CD4-positive, CD25-positive, alpha-beta regulatory T cell (primary cell): ENCODE measurements at regions not wholly inside any gene's neighbourhood (a gene's known extent, or its start where the extent isn't known, plus 50 kb on each side); places are given as distances from the start of the nearest gene placed in this dataset.

ENCODE experiments used
- ATAC-seq, 2 donors: fragments of 150-1000 bp; cut with Tn5 transposase; one replicate each; pipeline ENCODE4 v1.10.0; 2021; ENCODE audit warnings: low read depth in 2 of 2, moderate number of reproducible peaks in 2 of 2, moderate library complexity in 1 of 2
- DNase-seq, 3 donors: peaks; one replicate each; pipeline versions ENCODE4 v3.0.0 to v3.0.0-alpha.2; 2012 to 2022; ENCODE audit warnings: mixed read lengths in 1 of 3
- H3K27ac ChIP-seq: one replicate; pipeline ENCODE4 v1.7.0; 2013; ENCODE audit warnings: mild to moderate bottlenecking, low read length; ENCODE audit not compliant: insufficient read depth, poor library complexity, severe bottlenecking
- H3K27me3 ChIP-seq: one replicate; pipeline ENCODE4 v1.7.0; 2013; ENCODE audit warnings: low read length; ENCODE audit not compliant: control insufficient read depth, insufficient read depth
- H3K36me3 ChIP-seq: one replicate; pipeline ENCODE4 v1.7.0; 2013; ENCODE audit warnings: mild to moderate bottlenecking, low read length, moderate library complexity; ENCODE audit not compliant: control insufficient read depth, insufficient read depth
- H3K4me1 ChIP-seq: 2 replicates; pipeline ENCODE4 v1.7.0; 2013; ENCODE audit warnings: mild to moderate bottlenecking, low read length; ENCODE audit not compliant: insufficient read depth, control insufficient read depth, poor library complexity, severe bottlenecking
- H3K4me3 ChIP-seq: one replicate; pipeline ENCODE4 v1.7.0; 2013; ENCODE audit warnings: low read depth, mild to moderate bottlenecking, low read length, moderate library complexity
- H3K9me3 ChIP-seq, 2 experiments: 1 replicate in 1 of 2; 2 replicates in 1 of 2; pipeline ENCODE4 v1.7.0; 2013; ENCODE audit warnings: low read length in 2 of 2, mild to moderate bottlenecking in 1 of 2, moderate library complexity in 1 of 2; ENCODE audit not compliant: control insufficient read depth in 2 of 2
- H3K27ac Mint-ChIP-seq, 3 donors: one replicate each; pipeline ENCODE4 v1.8.0; 2020 to 2022; ENCODE audit warnings: mild to moderate bottlenecking in 3 of 3, mixed read lengths in 3 of 3, moderate library complexity in 2 of 3
- H3K27me3 Mint-ChIP-seq: one replicate; pipeline ENCODE4 v1.8.0; 2022; ENCODE audit warnings: mild to moderate bottlenecking, mixed read lengths
- H3K36me3 Mint-ChIP-seq: one replicate; pipeline ENCODE4 v1.8.0; 2020; ENCODE audit warnings: mixed read lengths
- H3K4me1 Mint-ChIP-seq, 4 donors: one replicate each; pipeline ENCODE4 v1.8.0; 2020 to 2022; ENCODE audit warnings: mixed read lengths in 4 of 4, mild to moderate bottlenecking in 1 of 4
- H3K4me3 Mint-ChIP-seq, 4 donors: one replicate each; pipeline ENCODE4 v1.8.0; 2020 to 2022; ENCODE audit warnings: mild to moderate bottlenecking in 4 of 4, mixed read lengths in 4 of 4, moderate library complexity in 3 of 4
- H3K9me3 Mint-ChIP-seq, 7 donors: one replicate each; pipeline ENCODE4 v1.8.0; 2020 to 2022; ENCODE audit warnings: mixed read lengths in 7 of 7, mild to moderate bottlenecking in 3 of 7, moderate library complexity in 2 of 7

- peaks cover 0 to 6% (median 3%) of the 10 kb centered on the region in 7 donors for H3K9me3 Mint-ChIP-seq
- DNase-seq, result no peak
- H3K27ac ChIP-seq, result no peak overlapping the region
- peaks cover 12% of the 10 kb centered on the region for H3K4me1 ChIP-seq
- no peak overlapping the region for H3K27ac Mint-ChIP-seq
- peaks cover 6% of the 10 kb centered on the region for H3K27me3 Mint-ChIP-seq
- no peaks in the 10 kb centered on the region for H3K36me3 ChIP-seq
- no peak overlapping the region for H3K4me3 Mint-ChIP-seq
- H3K36me3 Mint-ChIP-seq, result no peaks in the 10 kb centered on the region
- H3K9me3 ChIP-seq, result no peaks in the 10 kb centered on the region
- H3K4me1 Mint-ChIP-seq, result peaks cover 17 to 32% (median 20%) of the 10 kb centered on the region in 4 donors
- no peak overlapping the region for H3K4me3 ChIP-seq
- ATAC-seq, result no peak
- H3K27me3 ChIP-seq, result no peaks in the 10 kb centered on the region
These were observed 130.5 kb downstream of the KLF13 start for GRCh38 chr15:31457161-31457560.

- no peak for ATAC-seq
- Mint-ChIP-seq H3K36me3 (no peaks in the 10 kb centered on the region), H3K9me3 (peaks cover 0 to 6% (median 3%) of the 10 kb centered on the region in 7 donors), H3K27ac (peak overlapping the region in 1 of 3 donors; percentile 67), H3K27me3 (peaks cover 10% of the 10 kb centered on the region), H3K4me1 (peaks cover 17 to 32% (median 20%) of the 10 kb centered on the region in 4 donors), H3K4me3 (no peak overlapping the region)
- no peak overlapping the region for H3K4me3 ChIP-seq
- H3K36me3 ChIP-seq, result no peaks in the 10 kb centered on the region
- no peaks in the 10 kb centered on the region for H3K9me3 ChIP-seq
- H3K4me1 ChIP-seq, result peaks cover 12% of the 10 kb centered on the region
- DNase-seq, result no peak
- no peaks in the 10 kb centered on the region for H3K27me3 ChIP-seq
- H3K27ac ChIP-seq, result no peak overlapping the region
These were observed 131.2 kb downstream of the KLF13 start for GRCh38 chr15:31457631-31458526.

GRCh38 chr15:31458596-31459399 lies 132.2 kb downstream of the KLF13 start:
- Mint-ChIP-seq H3K4me1 (peaks cover 17 to 32% (median 20%) of the 10 kb centered on the region in 4 donors), H3K9me3 (peaks cover 0 to 6% (median 3%) of the 10 kb centered on the region in 7 donors)
- ATAC-seq, result peak in 1 of 2 donors; percentile 63

GRCh38 chr15:31459400-31459748 lies 132.7 kb downstream of the KLF13 start:
- H3K27me3 ChIP-seq, result no peaks in the 10 kb centered on the region
- peak overlapping the region in 2 of 3 donors; percentile 53 to 70 for H3K27ac Mint-ChIP-seq
- H3K27ac ChIP-seq, result no peak overlapping the region
- H3K9me3 Mint-ChIP-seq, result peaks cover 0 to 6% (median 3%) of the 10 kb centered on the region in 7 donors
- peaks cover 4% of the 10 kb centered on the region for H3K27me3 Mint-ChIP-seq
- no peaks in the 10 kb centered on the region for H3K36me3 Mint-ChIP-seq
- H3K9me3 ChIP-seq, result no peaks in the 10 kb centered on the region
- H3K4me3 Mint-ChIP-seq, result peak overlapping the region in 1 of 4 donors; percentile 1
- H3K36me3 ChIP-seq, result no peaks in the 10 kb centered on the region
- DNase-seq (no peak), ATAC-seq (no peak)
- peaks cover 12% of the 10 kb centered on the region for H3K4me1 ChIP-seq
- peak overlapping the region; percentile 21 for H3K4me3 ChIP-seq
- peaks cover 17 to 32% (median 20%) of the 10 kb centered on the region in 4 donors for H3K4me1 Mint-ChIP-seq

More at GRCh38 chr15:31458596-31459399, 132.2 kb downstream of the KLF13 start:
- no peaks in the 10 kb centered on the region for H3K27me3 ChIP-seq
- DNase-seq, result peak in 1 of 3 donors; percentile 48
- Mint-ChIP-seq H3K27ac (peak overlapping the region; percentile 13 to 70 (median 53)), H3K4me3 (peak overlapping the region in 3 of 4 donors; percentile 1 to 59 (median 18)), H3K36me3 (no peaks in the 10 kb centered on the region), H3K27me3 (peaks cover 4% of the 10 kb centered on the region)
- H3K4me3 ChIP-seq, result peak overlapping the region; percentile 21
- no peak overlapping the region for H3K27ac ChIP-seq
- peaks cover 12% of the 10 kb centered on the region for H3K4me1 ChIP-seq
- H3K36me3 ChIP-seq, result no peaks in the 10 kb centered on the region
- H3K9me3 ChIP-seq, result no peaks in the 10 kb centered on the region

- H3K27me3 ChIP-seq, result no peaks in the 10 kb centered on the region
- DNase-seq (no peak), ATAC-seq (no peak)
- no peaks in the 10 kb centered on the region for H3K9me3 ChIP-seq
- H3K36me3 Mint-ChIP-seq, result no peaks in the 10 kb centered on the region
- peaks cover 4% of the 10 kb centered on the region for H3K27me3 Mint-ChIP-seq
- H3K4me1 Mint-ChIP-seq, result peaks cover 7 to 25% (median 14%) of the 10 kb centered on the region in 4 donors
- no peak overlapping the region for H3K27ac Mint-ChIP-seq
- no peak overlapping the region for H3K4me3 ChIP-seq
- H3K4me1 ChIP-seq, result peaks cover 12% of the 10 kb centered on the region
- H3K4me3 Mint-ChIP-seq, result no peak overlapping the region
- no peaks in the 10 kb centered on the region for H3K9me3 Mint-ChIP-seq
- no peak overlapping the region for H3K27ac ChIP-seq
- no peaks in the 10 kb centered on the region for H3K36me3 ChIP-seq
These were observed 134.7 kb downstream of the KLF13 start for GRCh38 chr15:31461375-31461774.

GRCh38 chr15:31461911-31462480 lies 135.4 kb downstream of the KLF13 start:
- H3K27me3 Mint-ChIP-seq, result peaks cover 4% of the 10 kb centered on the region
- H3K4me1 Mint-ChIP-seq, result peaks cover 7 to 24% (median 14%) of the 10 kb centered on the region in 4 donors
- DNase-seq (no peak), ATAC-seq (no peak)
- H3K9me3 ChIP-seq, result no peaks in the 10 kb centered on the region
- no peaks in the 10 kb centered on the region for H3K9me3 Mint-ChIP-seq
- H3K4me3 ChIP-seq, result no peak overlapping the region
- H3K27ac ChIP-seq, result no peak overlapping the region
- H3K27ac Mint-ChIP-seq, result no peak overlapping the region
- no peak overlapping the region for H3K4me3 Mint-ChIP-seq
- peaks cover 12% of the 10 kb centered on the region for H3K4me1 ChIP-seq
- no peaks in the 10 kb centered on the region for H3K27me3 ChIP-seq
- H3K36me3 Mint-ChIP-seq, result no peaks in the 10 kb centered on the region
- H3K36me3 ChIP-seq, result no peaks in the 10 kb centered on the region

GRCh38 chr15:31463521-31464102 lies 137.0 kb downstream of the KLF13 start:
- Mint-ChIP-seq H3K4me1 (peaks cover 7 to 19% (median 12%) of the 10 kb centered on the region in 4 donors), H3K27ac (no peak overlapping the region), H3K27me3 (peaks cover 4% of the 10 kb centered on the region), H3K36me3 (no peaks in the 10 kb centered on the region), H3K4me3 (no peak overlapping the region), H3K9me3 (no peaks in the 10 kb centered on the region)
- H3K27me3 ChIP-seq, result no peaks in the 10 kb centered on the region
- H3K27ac ChIP-seq, result no peak overlapping the region
- H3K4me1 ChIP-seq, result peaks cover 11% of the 10 kb centered on the region
- no peaks in the 10 kb centered on the region for H3K9me3 ChIP-seq
- DNase-seq (no peak), ATAC-seq (no peak)
- H3K36me3 ChIP-seq, result no peaks in the 10 kb centered on the region
- H3K4me3 ChIP-seq, result no peak overlapping the region
